Head of caudate nucleus (tissue), 42 donors: ENCODE measurements at regions not wholly inside any gene's neighbourhood (a gene's known extent, or its start where the extent isn't known, plus 50 kb on each side); places are given as distances from the start of the nearest gene placed in this dataset.

Experiments used
- DNase-seq, 42 donors: peaks; one replicate each; pipeline versions ENCODE4 v3.0.0 to v3.0.0-alpha.2; 2020 to 2021; ENCODE audit warnings: mixed read lengths in 7 of 42
- intact Hi-C: fragments of 100-400 bp; cut with DNase I; formaldehyde crosslinking; loops from one replicate; pipeline ENCODE4 v1.15.0; 2022

GRCh38 chr12:85476756-85477155 is 196.7 kb downstream of the ALX1 start:
- no peak for DNase-seq
- intact Hi-C loops: loop anchor here (10.0 kb wide), 1 partner anchor 388 kb away; no protein-coding TSS in a partner anchor

GRCh38 chr12:85484387-85484786 is 204.4 kb downstream of the ALX1 start:
- intact Hi-C loops: no loop called here
- no peak for DNase-seq

GRCh38 chr12:85489194-85489593 is 209.2 kb downstream of the ALX1 start:
- DNase-seq: no peak
- intact Hi-C loops: no loop called here

GRCh38 chr12:85504164-85504563 is 224.1 kb downstream of the ALX1 start:
- no peak for DNase-seq
- intact Hi-C loops: no loop called here

- DNase-seq: no peak
- intact Hi-C loops: no loop called here
These were observed 224.6 kb downstream of the ALX1 start for GRCh38 chr12:85504624-85505023.

- intact Hi-C loops: no loop called here
- DNase-seq: no peak
These were observed 227.4 kb downstream of the ALX1 start for GRCh38 chr12:85507456-85507855.

GRCh38 chr12:85509081-85509856 is 229.2 kb downstream of the ALX1 start:
- DNase-seq: no peak
- intact Hi-C loops: no loop called here

- DNase-seq: no peak
- intact Hi-C loops: no loop called here
These were observed 229.8 kb downstream of the ALX1 start for GRCh38 chr12:85509857-85510256.

- intact Hi-C loops: no loop called here
- DNase-seq: no peak
These were observed 236.0 kb downstream of the ALX1 start for GRCh38 chr12:85516039-85516438.

- DNase-seq: no peak
- intact Hi-C loops: no loop called here
These were observed 236.8 kb downstream of the ALX1 start for GRCh38 chr12:85516667-85517325.

GRCh38 chr12:85519163-85519562 is 239.1 kb downstream of the ALX1 start:
- intact Hi-C loops: no loop called here
- no peak for DNase-seq

- intact Hi-C loops: no loop called here
These were observed 243.2 kb downstream of the ALX1 start for GRCh38 chr12:85523197-85523596.

GRCh38 chr12:85527192-85527591 is 247.2 kb downstream of the ALX1 start:
- DNase-seq: no peak

More at GRCh38 chr12:85523197-85523596, 243.2 kb downstream of the ALX1 start:
- no peak for DNase-seq

GRCh38 chr12:85529896-85530295 is 249.9 kb downstream of the ALX1 start:
- intact Hi-C loops: no loop called here
- DNase-seq: no peak

More at GRCh38 chr12:85527192-85527591, 247.2 kb downstream of the ALX1 start:
- intact Hi-C loops: no loop called here

GRCh38 chr12:85530456-85530855 is 250.4 kb downstream of the ALX1 start:
- no peak for DNase-seq
- intact Hi-C loops: no loop called here

GRCh38 chr12:85531341-85531740 is 251.3 kb downstream of the ALX1 start:
- DNase-seq: no peak

GRCh38 chr12:85549640-85550039 is 269.6 kb downstream of the ALX1 start:
- no peak for DNase-seq
- intact Hi-C loops: no loop called here

More at GRCh38 chr12:85531341-85531740, 251.3 kb downstream of the ALX1 start:
- intact Hi-C loops: no loop called here

GRCh38 chr12:85550924-85551323 is 270.9 kb downstream of the ALX1 start:
- no peak for DNase-seq

GRCh38 chr12:85552461-85552860 is 272.4 kb downstream of the ALX1 start:
- DNase-seq: no peak
- intact Hi-C loops: no loop called here

More at GRCh38 chr12:85550924-85551323, 270.9 kb downstream of the ALX1 start:
- intact Hi-C loops: no loop called here

- DNase-seq: no peak
- intact Hi-C loops: no loop called here
These were observed 277.8 kb downstream of the ALX1 start for GRCh38 chr12:85557850-85558249.

GRCh38 chr12:85558684-85559083 is 277.5 kb downstream of the RASSF9 start:
- intact Hi-C loops: no loop called here
- DNase-seq: no peak
